ENCODE measurements at regions not wholly inside any gene's neighbourhood (a gene's known extent, or its start where the extent isn't known, plus 50 kb on each side); places are given as distances from the start of the nearest gene placed in this dataset.

- TF ChIP-seq REST (IDR thresholded peaks at IDR 0.05; ENCODE audit: unreplicated experiment) (no peak), NANOG (IDR thresholded peaks at IDR 0.05; ENCODE audit: borderline replicate concordance) (no peak)
Observed at GRCh38 chr6:88342336-88342735, 176.2 kb upstream of the CNR1 start (continued).

DNA sequence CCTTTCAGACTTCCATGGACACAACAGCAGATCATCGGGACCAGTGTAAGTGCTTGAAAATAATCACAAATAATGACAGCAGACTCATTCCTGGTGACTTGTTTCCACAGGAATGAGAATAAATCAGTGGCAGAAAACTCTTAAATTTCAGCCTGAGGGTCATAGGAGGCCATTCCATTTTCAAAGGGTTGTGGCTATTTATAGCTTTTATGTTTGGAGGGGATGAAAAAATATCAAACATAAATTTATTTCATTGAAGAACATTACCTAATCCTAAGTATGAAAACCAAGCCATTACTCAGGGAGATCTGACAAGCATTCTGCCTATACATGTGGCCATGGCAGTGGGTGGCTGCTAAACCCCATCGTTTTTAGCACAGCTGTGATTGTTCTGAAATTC lies 173.6 kb upstream of the CNR1 start:
- no peaks in the 10 kb centered on the region for H3K4me1 ChIP-seq (ENCODE audit: insufficient read depth)
- no peak for ATAC-seq
- H3K27ac Mint-ChIP-seq: no peak overlapping the region
- H3K4me3 ChIP-seq: no peak overlapping the region
- no peak overlapping the region for H3K27ac ChIP-seq (ENCODE audit: low read depth)
- H3K9me2 ChIP-seq (ENCODE audit: insufficient read depth): no peaks in the 10 kb centered on the region
- peaks cover 3% of the 10 kb centered on the region; the same call in 2 of the 3 replicates for H3K9me3 Mint-ChIP-seq
- H3F3A ChIP-seq (replicated peaks; ENCODE audit: low read depth): no peaks in the 10 kb centered on the region
- no peaks in the 10 kb centered on the region for H3K27me3 Mint-ChIP-seq (ENCODE audit: insufficient read depth, low read depth, poor library complexity)
- H3K4me2 ChIP-seq: no peak overlapping the region
- H3K36me3 Mint-ChIP-seq (ENCODE audit: low read depth): peaks cover 2% of the 10 kb centered on the region; the same call in 1 of the 3 replicates
- H3K4me1 Mint-ChIP-seq: no peaks in the 10 kb centered on the region
- no peaks in the 10 kb centered on the region for H3K36me3 ChIP-seq (ENCODE audit: insufficient read depth)
- no peak for DNase-seq (ENCODE audit: low spot score)
- no peaks in the 10 kb centered on the region for H3K27me3 ChIP-seq (ENCODE audit: insufficient read depth)
- H3K4me3 Mint-ChIP-seq: no peak overlapping the region
- H2AFZ ChIP-seq: no peak overlapping the region
- no peaks in the 10 kb centered on the region for H3K79me2 ChIP-seq (replicated peaks; ENCODE audit: insufficient read depth)
- H4K20me1 ChIP-seq (replicated peaks; ENCODE audit: insufficient read depth): no peaks in the 10 kb centered on the region
- TF ChIP-seq REST (IDR thresholded peaks at IDR 0.05; ENCODE audit: unreplicated experiment) (no peak), CREB1 (CRISPR knock-in tag; IDR thresholded peaks at IDR 0.05; ENCODE audit: low read depth) (no peak), JUNB (IDR thresholded peaks at IDR 0.05; ENCODE audit: unreplicated experiment) (no peak), NANOG (IDR thresholded peaks at IDR 0.05; ENCODE audit: borderline replicate concordance) (no peak), EZH2 (IDR thresholded peaks at IDR 0.05; ENCODE audit: low read depth, unreplicated experiment) (no peak), EZH2phosphoT487 (IDR thresholded peaks at IDR 0.05; ENCODE audit: unreplicated experiment) (no peak), ZNF331 (CRISPR knock-in tag; IDR thresholded peaks at IDR 0.05; ENCODE audit: low read depth) (no peak), ZNF114 (CRISPR knock-in tag; IDR thresholded peaks at IDR 0.05) (no peak), STAT1 (IDR thresholded peaks at IDR 0.05; ENCODE audit: unreplicated experiment) (no peak), POLR2AphosphoS5 (IDR thresholded peaks at IDR 0.05; ENCODE audit: low read depth) (no peak)
- TF ChIP-seq, protein P1, sequence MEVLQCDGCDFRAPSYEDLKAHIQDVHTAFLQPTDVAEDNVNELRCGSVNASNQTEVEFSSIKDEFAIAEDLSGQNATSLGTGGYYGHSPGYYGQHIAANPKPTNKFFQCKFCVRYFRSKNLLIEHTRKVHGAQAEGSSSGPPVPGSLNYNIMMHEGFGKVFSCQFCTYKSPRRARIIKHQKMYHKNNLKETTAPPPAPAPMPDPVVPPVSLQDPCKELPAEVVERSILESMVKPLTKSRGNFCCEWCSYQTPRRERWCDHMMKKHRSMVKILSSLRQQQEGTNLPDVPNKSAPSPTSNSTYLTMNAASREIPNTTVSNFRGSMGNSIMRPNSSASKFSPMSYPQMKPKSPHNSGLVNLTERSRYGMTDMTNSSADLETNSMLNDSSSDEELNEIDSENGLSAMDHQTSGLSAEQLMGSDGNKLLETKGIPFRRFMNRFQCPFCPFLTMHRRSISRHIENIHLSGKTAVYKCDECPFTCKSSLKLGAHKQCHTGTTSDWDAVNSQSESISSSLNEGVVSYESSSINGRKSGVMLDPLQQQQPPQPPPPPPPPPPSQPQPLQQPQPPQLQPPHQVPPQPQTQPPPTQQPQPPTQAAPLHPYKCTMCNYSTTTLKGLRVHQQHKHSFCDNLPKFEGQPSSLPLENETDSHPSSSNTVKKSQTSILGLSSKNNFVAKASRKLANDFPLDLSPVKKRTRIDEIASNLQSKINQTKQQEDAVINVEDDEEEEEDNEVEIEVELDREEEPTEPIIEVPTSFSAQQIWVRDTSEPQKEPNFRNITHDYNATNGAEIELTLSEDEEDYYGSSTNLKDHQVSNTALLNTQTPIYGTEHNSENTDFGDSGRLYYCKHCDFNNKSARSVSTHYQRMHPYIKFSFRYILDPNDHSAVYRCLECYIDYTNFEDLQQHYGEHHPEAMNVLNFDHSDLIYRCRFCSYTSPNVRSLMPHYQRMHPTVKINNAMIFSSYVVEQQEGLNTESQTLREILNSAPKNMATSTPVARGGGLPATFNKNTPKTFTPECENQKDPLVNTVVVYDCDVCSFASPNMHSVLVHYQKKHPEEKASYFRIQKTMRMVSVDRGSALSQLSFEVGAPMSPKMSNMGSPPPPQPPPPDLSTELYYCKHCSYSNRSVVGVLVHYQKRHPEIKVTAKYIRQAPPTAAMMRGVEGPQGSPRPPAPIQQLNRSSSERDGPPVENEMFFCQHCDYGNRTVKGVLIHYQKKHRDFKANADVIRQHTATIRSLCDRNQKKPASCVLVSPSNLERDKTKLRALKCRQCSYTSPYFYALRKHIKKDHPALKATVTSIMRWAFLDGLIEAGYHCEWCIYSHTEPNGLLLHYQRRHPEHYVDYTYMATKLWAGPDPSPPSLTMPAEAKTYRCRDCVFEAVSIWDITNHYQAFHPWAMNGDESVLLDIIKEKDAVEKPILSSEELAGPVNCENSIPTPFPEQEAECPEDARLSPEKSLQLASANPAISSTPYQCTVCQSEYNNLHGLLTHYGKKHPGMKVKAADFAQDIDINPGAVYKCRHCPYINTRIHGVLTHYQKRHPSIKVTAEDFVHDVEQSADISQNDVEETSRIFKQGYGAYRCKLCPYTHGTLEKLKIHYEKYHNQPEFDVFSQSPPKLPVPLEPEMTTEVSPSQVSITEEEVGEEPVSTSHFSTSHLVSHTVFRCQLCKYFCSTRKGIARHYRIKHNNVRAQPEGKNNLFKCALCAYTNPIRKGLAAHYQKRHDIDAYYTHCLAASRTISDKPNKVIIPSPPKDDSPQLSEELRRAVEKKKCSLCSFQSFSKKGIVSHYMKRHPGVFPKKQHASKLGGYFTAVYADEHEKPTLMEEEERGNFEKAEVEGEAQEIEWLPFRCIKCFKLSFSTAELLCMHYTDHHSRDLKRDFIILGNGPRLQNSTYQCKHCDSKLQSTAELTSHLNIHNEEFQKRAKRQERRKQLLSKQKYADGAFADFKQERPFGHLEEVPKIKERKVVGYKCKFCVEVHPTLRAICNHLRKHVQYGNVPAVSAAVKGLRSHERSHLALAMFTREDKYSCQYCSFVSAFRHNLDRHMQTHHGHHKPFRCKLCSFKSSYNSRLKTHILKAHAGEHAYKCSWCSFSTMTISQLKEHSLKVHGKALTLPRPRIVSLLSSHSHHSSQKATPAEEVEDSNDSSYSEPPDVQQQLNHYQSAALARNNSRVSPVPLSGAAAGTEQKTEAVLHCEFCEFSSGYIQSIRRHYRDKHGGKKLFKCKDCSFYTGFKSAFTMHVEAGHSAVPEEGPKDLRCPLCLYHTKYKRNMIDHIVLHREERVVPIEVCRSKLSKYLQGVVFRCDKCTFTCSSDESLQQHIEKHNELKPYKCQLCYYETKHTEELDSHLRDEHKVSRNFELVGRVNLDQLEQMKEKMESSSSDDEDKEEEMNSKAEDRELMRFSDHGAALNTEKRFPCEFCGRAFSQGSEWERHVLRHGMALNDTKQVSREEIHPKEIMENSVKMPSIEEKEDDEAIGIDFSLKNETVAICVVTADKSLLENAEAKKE (CRISPR knock-in tag; IDR thresholded peaks at IDR 0.05): no peak
- TF ChIP-seq, protein P2, sequence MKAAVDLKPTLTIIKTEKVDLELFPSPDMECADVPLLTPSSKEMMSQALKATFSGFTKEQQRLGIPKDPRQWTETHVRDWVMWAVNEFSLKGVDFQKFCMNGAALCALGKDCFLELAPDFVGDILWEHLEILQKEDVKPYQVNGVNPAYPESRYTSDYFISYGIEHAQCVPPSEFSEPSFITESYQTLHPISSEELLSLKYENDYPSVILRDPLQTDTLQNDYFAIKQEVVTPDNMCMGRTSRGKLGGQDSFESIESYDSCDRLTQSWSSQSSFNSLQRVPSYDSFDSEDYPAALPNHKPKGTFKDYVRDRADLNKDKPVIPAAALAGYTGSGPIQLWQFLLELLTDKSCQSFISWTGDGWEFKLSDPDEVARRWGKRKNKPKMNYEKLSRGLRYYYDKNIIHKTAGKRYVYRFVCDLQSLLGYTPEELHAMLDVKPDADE (IDR thresholded peaks at IDR 0.05): no peak
